Hepatocyte (in vitro differentiated cells): ENCODE measurements at regions not wholly inside any gene's neighbourhood (a gene's known extent, or its start where the extent isn't known, plus 50 kb on each side); places are given as distances from the start of the nearest gene placed in this dataset.

ENCODE experiments used
- CTCF ChIP-seq: fragments of 200-600 bp; sonication (generic); IDR thresholded peaks from 2 replicates; pipeline ENCODE4 v1.5.1; 2016; ENCODE audit warnings: antibody characterized with exemption, mild to moderate bottlenecking; ENCODE audit not compliant: poor library complexity
- EZH2 ChIP-seq: fragments of 200-600 bp; sonication (generic); IDR thresholded peaks from 2 replicates; pipeline ENCODE4 v1.6.1; 2016; ENCODE audit warnings: antibody characterized with exemption, mild to moderate bottlenecking, borderline replicate concordance

- TF ChIP-seq CTCF (no peak), EZH2 (no peak)
Measured at GRCh38 chr1:170831276-170831675, 104.1 kb upstream of the MROH9 start.
